ENCODE measurements at regions not wholly inside any gene's neighbourhood (a gene's known extent, or its start where the extent isn't known, plus 50 kb on each side); places are given as distances from the start of the nearest gene placed in this dataset.

GRCh38 chr20:11459090-11459890, 458.4 kb upstream of the BTBD3 start:
- Histone ChIP-seq H3K36me3 (ENCODE audit: control insufficient read depth in 1 of 2, insufficient read depth in 2 of 2, low read depth in 1 of 2, low read length in 2 of 2) (no peaks in the 10 kb centered on the region), H4K8ac (ENCODE audit: low read length) (no peak overlapping the region), H3K9ac (ENCODE audit: low read length) (no peak overlapping the region), H2AFZ (ENCODE audit: low read depth, low read length) (no peak overlapping the region), H3K27ac (ENCODE audit: low read length, poor library complexity, severe bottlenecking) (peak overlapping the region; percentile 5), H4K91ac (ENCODE audit: low read length) (no peak overlapping the region), H3K79me1 (replicated peaks; ENCODE audit: low read length, poor library complexity, severe bottlenecking) (no peaks in the 10 kb centered on the region), H3K18ac (ENCODE audit: low read depth in 1 of 2, low read length in 2 of 2) (no peak overlapping the region), H3K4me3 (ENCODE audit: insufficient read depth in 1 of 2, low read depth in 1 of 2, low read length in 2 of 2) (no peak overlapping the region), H3K4me2 (ENCODE audit: low read length, poor library complexity, severe bottlenecking) (no peak overlapping the region), H3K14ac (ENCODE audit: low read length in 2 of 2) (no peak overlapping the region), H2BK12ac (ENCODE audit: low read length in 2 of 2) (no peak overlapping the region), H2BK5ac (ENCODE audit: low read depth, low read length, poor library complexity, severe bottlenecking) (no peak overlapping the region), H3K4me1 (ENCODE audit: control insufficient read depth, insufficient read depth, low read depth, low read length) (peaks cover 5% of the 10 kb centered on the region), H3K23ac (ENCODE audit: low read length in 2 of 2) (no peak overlapping the region), H2AK5ac (ENCODE audit: low read length, severe bottlenecking) (no peak overlapping the region), H2BK15ac (ENCODE audit: low read depth, poor library complexity, severe bottlenecking) (no peak overlapping the region), H3K27me3 (ENCODE audit: control insufficient read depth in 1 of 2, insufficient read depth in 1 of 2, low read length in 2 of 2) (no peaks in the 10 kb centered on the region), H3K9me3 (ENCODE audit: control insufficient read depth, low read length) (no peaks in the 10 kb centered on the region), H3K4ac (ENCODE audit: low read depth in 1 of 2, low read length in 2 of 2) (no peak overlapping the region), H2BK120ac (ENCODE audit: low read depth, low read length) (no peak overlapping the region)
- WGBS, result 43% methylated on average over 2 of the region's 2 CpGs
- DNase-seq, result peak; percentile 32

DNA sequence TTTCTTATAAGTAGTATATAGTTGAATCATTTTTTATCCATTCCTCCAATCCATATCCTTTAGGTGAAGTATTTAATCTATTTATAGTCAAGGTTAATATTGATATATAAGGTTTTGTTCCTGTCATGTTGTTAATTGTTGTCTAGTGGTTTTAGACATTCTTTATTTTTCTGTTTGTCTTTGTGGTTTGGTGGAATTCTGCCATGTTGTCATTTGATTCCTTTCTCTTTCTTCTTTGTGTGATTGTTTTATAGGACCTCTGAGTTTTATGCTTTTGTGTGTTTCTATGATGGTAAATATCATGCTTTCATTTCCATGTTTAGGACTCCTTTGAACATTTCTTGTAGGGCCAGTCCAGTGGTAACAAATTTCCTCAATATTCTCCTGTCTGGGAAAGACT, 450.3 kb upstream of the BTBD3 start:
- no peak overlapping the region for H4K91ac ChIP-seq (ENCODE audit: low read length)
- no peak overlapping the region for H2BK120ac ChIP-seq (ENCODE audit: low read depth, low read length)
- no peak overlapping the region for H2BK15ac ChIP-seq (ENCODE audit: low read depth, poor library complexity, severe bottlenecking)
- no peaks in the 10 kb centered on the region for H3K4me1 ChIP-seq (ENCODE audit: control insufficient read depth, insufficient read depth, low read depth, low read length)
- H3K27ac ChIP-seq (ENCODE audit: low read length, poor library complexity, severe bottlenecking), result no peak overlapping the region
- no peak overlapping the region for H3K4me2 ChIP-seq (ENCODE audit: low read length, poor library complexity, severe bottlenecking)
- no peaks in the 10 kb centered on the region for H3K36me3 ChIP-seq (ENCODE audit: control insufficient read depth in 1 of 2, insufficient read depth in 2 of 2, low read depth in 1 of 2, low read length in 2 of 2)
- H2AK5ac ChIP-seq (ENCODE audit: low read length, severe bottlenecking), result no peak overlapping the region
- no peak overlapping the region for H3K4ac ChIP-seq (ENCODE audit: low read depth in 1 of 2, low read length in 2 of 2)
- no peak overlapping the region for H3K18ac ChIP-seq (ENCODE audit: low read depth in 1 of 2, low read length in 2 of 2)
- H3K4me3 ChIP-seq (ENCODE audit: insufficient read depth in 1 of 2, low read depth in 1 of 2, low read length in 2 of 2), result no peak overlapping the region
- H2BK12ac ChIP-seq (ENCODE audit: low read length in 2 of 2), result no peak overlapping the region
- no peaks in the 10 kb centered on the region for H3K9me3 ChIP-seq (ENCODE audit: control insufficient read depth, low read length)
- DNase-seq, result no peak
- H2BK5ac ChIP-seq (ENCODE audit: low read depth, low read length, poor library complexity, severe bottlenecking), result no peak overlapping the region
- no peaks in the 10 kb centered on the region for H3K79me1 ChIP-seq (replicated peaks; ENCODE audit: low read length, poor library complexity, severe bottlenecking)
- no peak overlapping the region for H3K9ac ChIP-seq (ENCODE audit: low read length)
- no peak overlapping the region for H2AFZ ChIP-seq (ENCODE audit: low read depth, low read length)
- H3K23ac ChIP-seq (ENCODE audit: low read length in 2 of 2), result no peak overlapping the region
- H3K14ac ChIP-seq (ENCODE audit: low read length in 2 of 2), result no peak overlapping the region
- H3K27me3 ChIP-seq (ENCODE audit: control insufficient read depth in 1 of 2, insufficient read depth in 1 of 2, low read length in 2 of 2), result peaks cover 0 to 5% of the 10 kb centered on the region in 2 experiments
- no peak overlapping the region for H4K8ac ChIP-seq (ENCODE audit: low read length)

DNA sequence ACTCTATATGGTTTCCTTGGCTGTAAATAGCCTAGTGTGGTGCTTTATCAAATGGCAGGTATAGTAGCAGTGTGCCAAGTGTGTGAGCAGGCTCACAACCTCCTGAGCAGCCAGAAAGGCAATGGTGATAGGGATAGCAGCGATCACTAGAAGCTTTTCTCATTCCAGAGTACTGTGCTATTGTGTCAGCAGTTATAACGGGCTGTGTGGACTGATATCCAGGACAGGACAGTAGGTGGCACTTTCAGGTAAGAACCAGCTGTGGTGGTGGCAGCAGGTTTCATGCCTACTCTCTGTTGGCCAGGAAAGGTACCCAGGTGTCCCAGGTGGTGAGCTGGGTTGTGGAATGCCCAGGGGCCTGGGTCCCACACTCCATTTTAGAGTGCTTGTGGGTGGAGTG, 448.8 kb upstream of the BTBD3 start:
- WGBS, result 88% methylated on average over 2 of the region's 2 CpGs

GRCh38 chr20:11469795-11470435, 447.8 kb upstream of the BTBD3 start:
- no peak overlapping the region for H3K4ac ChIP-seq (ENCODE audit: low read depth in 1 of 2, low read length in 2 of 2)
- H2BK120ac ChIP-seq (ENCODE audit: low read depth, low read length), result no peak overlapping the region
- no peak overlapping the region for H3K4me2 ChIP-seq (ENCODE audit: low read length, poor library complexity, severe bottlenecking)
- H3K4me1 ChIP-seq (ENCODE audit: control insufficient read depth, insufficient read depth, low read depth, low read length), result no peaks in the 10 kb centered on the region
- no peak overlapping the region for H2BK5ac ChIP-seq (ENCODE audit: low read depth, low read length, poor library complexity, severe bottlenecking)
- peaks cover 0 to 5% of the 10 kb centered on the region in 2 experiments for H3K27me3 ChIP-seq (ENCODE audit: control insufficient read depth in 1 of 2, insufficient read depth in 1 of 2, low read length in 2 of 2)
- H2AFZ ChIP-seq (ENCODE audit: low read depth, low read length), result no peak overlapping the region
- no peak overlapping the region for H4K91ac ChIP-seq (ENCODE audit: low read length)
- 36% methylated on average over 1 of the region's 1 CpG for WGBS
- H3K27ac ChIP-seq (ENCODE audit: low read length, poor library complexity, severe bottlenecking), result no peak overlapping the region
- H3K9ac ChIP-seq (ENCODE audit: low read length), result no peak overlapping the region
- H3K18ac ChIP-seq (ENCODE audit: low read depth in 1 of 2, low read length in 2 of 2), result no peak overlapping the region
- H3K79me1 ChIP-seq (replicated peaks; ENCODE audit: low read length, poor library complexity, severe bottlenecking), result no peaks in the 10 kb centered on the region
- DNase-seq, result peak; percentile 67
- no peak overlapping the region for H4K8ac ChIP-seq (ENCODE audit: low read length)
- H3K9me3 ChIP-seq (ENCODE audit: control insufficient read depth, low read length), result no peaks in the 10 kb centered on the region
- no peak overlapping the region for H2BK15ac ChIP-seq (ENCODE audit: low read depth, poor library complexity, severe bottlenecking)
- no peaks in the 10 kb centered on the region for H3K36me3 ChIP-seq (ENCODE audit: control insufficient read depth in 1 of 2, insufficient read depth in 2 of 2, low read depth in 1 of 2, low read length in 2 of 2)
- no peak overlapping the region for H2AK5ac ChIP-seq (ENCODE audit: low read length, severe bottlenecking)
- no peak overlapping the region for H3K23ac ChIP-seq (ENCODE audit: low read length in 2 of 2)
- no peak overlapping the region for H3K14ac ChIP-seq (ENCODE audit: low read length in 2 of 2)
- H2BK12ac ChIP-seq (ENCODE audit: low read length in 2 of 2), result peak overlapping the region in 1 of 2 experiments; percentile 19
- no peak overlapping the region for H3K4me3 ChIP-seq (ENCODE audit: insufficient read depth in 1 of 2, low read depth in 1 of 2, low read length in 2 of 2)

More for the DNA sequence above, 448.8 kb upstream of the BTBD3 start:
- peaks cover 0 to 5% of the 10 kb centered on the region in 2 experiments for H3K27me3 ChIP-seq (ENCODE audit: control insufficient read depth in 1 of 2, insufficient read depth in 1 of 2, low read length in 2 of 2)
- H4K8ac ChIP-seq (ENCODE audit: low read length), result peak overlapping the region; percentile 2
- H3K23ac ChIP-seq (ENCODE audit: low read length in 2 of 2), result no peak overlapping the region
- no peak for DNase-seq
- no peak overlapping the region for H3K4me2 ChIP-seq (ENCODE audit: low read length, poor library complexity, severe bottlenecking)
- no peak overlapping the region for H3K9ac ChIP-seq (ENCODE audit: low read length)
- H3K79me1 ChIP-seq (replicated peaks; ENCODE audit: low read length, poor library complexity, severe bottlenecking), result no peaks in the 10 kb centered on the region
- H2BK15ac ChIP-seq (ENCODE audit: low read depth, poor library complexity, severe bottlenecking), result no peak overlapping the region
- H4K91ac ChIP-seq (ENCODE audit: low read length), result no peak overlapping the region
- H2BK12ac ChIP-seq (ENCODE audit: low read length in 2 of 2), result no peak overlapping the region
- H2BK120ac ChIP-seq (ENCODE audit: low read depth, low read length), result no peak overlapping the region
- H2BK5ac ChIP-seq (ENCODE audit: low read depth, low read length, poor library complexity, severe bottlenecking), result no peak overlapping the region
- no peak overlapping the region for H3K4ac ChIP-seq (ENCODE audit: low read depth in 1 of 2, low read length in 2 of 2)
- no peak overlapping the region for H3K27ac ChIP-seq (ENCODE audit: low read length, poor library complexity, severe bottlenecking)
- no peak overlapping the region for H3K14ac ChIP-seq (ENCODE audit: low read length in 2 of 2)
- H3K4me1 ChIP-seq (ENCODE audit: control insufficient read depth, insufficient read depth, low read depth, low read length), result no peaks in the 10 kb centered on the region
- H3K18ac ChIP-seq (ENCODE audit: low read depth in 1 of 2, low read length in 2 of 2), result no peak overlapping the region
- no peak overlapping the region for H2AFZ ChIP-seq (ENCODE audit: low read depth, low read length)
- no peak overlapping the region for H3K4me3 ChIP-seq (ENCODE audit: insufficient read depth in 1 of 2, low read depth in 1 of 2, low read length in 2 of 2)
- H3K9me3 ChIP-seq (ENCODE audit: control insufficient read depth, low read length), result no peaks in the 10 kb centered on the region
- H2AK5ac ChIP-seq (ENCODE audit: low read length, severe bottlenecking), result no peak overlapping the region
- H3K36me3 ChIP-seq (ENCODE audit: control insufficient read depth in 1 of 2, insufficient read depth in 2 of 2, low read depth in 1 of 2, low read length in 2 of 2), result no peaks in the 10 kb centered on the region

Measured in mesenchymal stem cell (in vitro differentiated cells and primary cell).